WTC11 (cell line): ENCODE measurements at regions not wholly inside any gene's neighbourhood (a gene's known extent, or its start where the extent isn't known, plus 50 kb on each side); places are given as distances from the start of the nearest gene placed in this dataset.
A peak's percentile ranks its signal among the peaks of the same experiment; 100 is the strongest.

ENCODE experiments used
- ATAC-seq: fragments of 200-7000 bp; cut with Tn5 transposase; 2 replicates; pipeline ENCODE4 v1.10.0; 2021; ENCODE audit warnings: mild to moderate bottlenecking, moderate library complexity
- CTCF ChIA-PET: fragments of 300-600 bp; sonication (Branson Sonifier 250); formaldehyde crosslinking; loops from one replicate; lab custom pipeline; 2021; ENCODE audit warnings: antibody characterized with exemption; lab: Charles Lee
- POLR2A ChIA-PET: fragments of 350-600 bp; sonication (Branson Sonifier 250); formaldehyde crosslinking; loops from one replicate; lab custom pipeline; 2021; ENCODE audit warnings: antibody characterized with exemption; lab: Charles Lee
- DNase-seq: peaks from one replicate; pipeline ENCODE4 v3.0.0; 2021; ENCODE audit warnings: low spot score
- H3K27ac Mint-ChIP-seq: 2 replicates; pipeline ENCODE4 v1.8.0; 2021; ENCODE audit warnings: mixed read lengths
- H3K27me3 Mint-ChIP-seq: 2 replicates; pipeline ENCODE4 v1.8.0; 2021; ENCODE audit warnings: low read depth, mild to moderate bottlenecking, moderate library complexity, mixed read lengths
- H3K36me3 Mint-ChIP-seq: 2 replicates; pipeline ENCODE4 v1.8.0; 2021; ENCODE audit warnings: mixed read lengths
- H3K4me1 Mint-ChIP-seq: 2 replicates; pipeline ENCODE4 v1.8.0; 2022; ENCODE audit warnings: mixed read lengths
- H3K4me3 Mint-ChIP-seq: 2 replicates; pipeline ENCODE4 v1.8.0; 2021; ENCODE audit warnings: mild to moderate bottlenecking, moderate library complexity, mixed read lengths
- H3K9me3 Mint-ChIP-seq: 2 replicates; pipeline ENCODE4 v1.8.0; 2021; ENCODE audit warnings: mixed read lengths
- ATF1 ChIP-seq: sonication (generic); formaldehyde crosslinking; IDR thresholded peaks from 2 replicates; pipeline ENCODE4 v1.8.1; 2023; ENCODE audit warnings: mild to moderate bottlenecking, moderate library complexity, missing genetic modification reagents
- ATF2 ChIP-seq: sonication (generic); formaldehyde crosslinking; IDR thresholded peaks from 2 replicates; pipeline ENCODE4 v1.8.1; 2022; ENCODE audit warnings: low read depth, missing genetic modification reagents, borderline replicate concordance
- E2F1 ChIP-seq: sonication (generic); formaldehyde crosslinking; IDR thresholded peaks from 2 replicates; pipeline ENCODE4 v1.8.0; 2022; ENCODE audit warnings: mild to moderate bottlenecking, missing genetic modification reagents
- E2F5 ChIP-seq: sonication (generic); formaldehyde crosslinking; IDR thresholded peaks from 2 replicates; pipeline ENCODE4 v1.8.1; 2022; ENCODE audit warnings: mild to moderate bottlenecking, moderate library complexity, missing genetic modification reagents
- ERG ChIP-seq: fragments of 250-450 bp; sonication (Bioruptor Pico); IDR thresholded peaks from 2 replicates; pipeline ENCODE4 v1.8.0; 2021; ENCODE audit warnings: mild to moderate bottlenecking
- ESRRA ChIP-seq: sonication (generic); formaldehyde crosslinking; IDR thresholded peaks from 2 replicates; pipeline ENCODE4 v1.8.1; 2022; ENCODE audit warnings: mild to moderate bottlenecking, missing genetic modification reagents, borderline replicate concordance
- ETV6 ChIP-seq: sonication (generic); formaldehyde crosslinking; IDR thresholded peaks from 2 replicates; pipeline ENCODE4 v1.8.1; 2022; ENCODE audit warnings: mild to moderate bottlenecking, missing genetic modification reagents
- FOXJ3 ChIP-seq: sonication (generic); formaldehyde crosslinking; IDR thresholded peaks from 2 replicates; pipeline ENCODE4 v1.9.0; 2021; ENCODE audit warnings: missing genetic modification reagents, mild to moderate bottlenecking, borderline replicate concordance
- GTF2I ChIP-seq: fragments of 250-450 bp; sonication (Bioruptor Pico); conservative IDR thresholded peaks from 2 replicates; pipeline ENCODE4 v1.4.0; 2021; ENCODE audit warnings: mild to moderate bottlenecking
- JUN ChIP-seq: sonication (generic); formaldehyde crosslinking; IDR thresholded peaks from 2 replicates; pipeline ENCODE4 v1.8.0; 2023; ENCODE audit warnings: mild to moderate bottlenecking, missing genetic modification reagents
- OVOL2 ChIP-seq: fragments of 250-450 bp; sonication (Bioruptor Pico); IDR thresholded peaks from 2 replicates; pipeline ENCODE4 v1.9.0; 2021; ENCODE audit warnings: mild to moderate bottlenecking, borderline replicate concordance
- SMAD3 ChIP-seq: sonication (generic); formaldehyde crosslinking; IDR thresholded peaks from 2 replicates; pipeline ENCODE4 v1.8.0; 2022; ENCODE audit warnings: missing genetic modification reagents, mild to moderate bottlenecking, borderline replicate concordance
- SMAD4 ChIP-seq: sonication (generic); formaldehyde crosslinking; IDR thresholded peaks from 2 replicates; pipeline ENCODE4 v1.8.0; 2022; ENCODE audit warnings: mild to moderate bottlenecking, missing genetic modification reagents
- SOX15 ChIP-seq: fragments of 250-450 bp; sonication (Bioruptor Pico); IDR thresholded peaks from 2 replicates; pipeline ENCODE4 v1.9.0; 2021; ENCODE audit warnings: mild to moderate bottlenecking
- STAT6 ChIP-seq: sonication (generic); formaldehyde crosslinking; conservative IDR thresholded peaks from 2 replicates; pipeline ENCODE4 v1.8.1; 2023; ENCODE audit warnings: mild to moderate bottlenecking, low read depth, missing genetic modification reagents, moderate library complexity
- TCF7 ChIP-seq: sonication (generic); formaldehyde crosslinking; IDR thresholded peaks from 2 replicates; pipeline ENCODE4 v1.8.0; 2022; ENCODE audit warnings: mild to moderate bottlenecking, low read depth, missing genetic modification reagents, moderate library complexity
- TEAD1 ChIP-seq: sonication (generic); formaldehyde crosslinking; IDR thresholded peaks from 2 replicates; pipeline ENCODE4 v1.8.0; 2022; ENCODE audit warnings: mild to moderate bottlenecking, missing genetic modification reagents
- USF1 ChIP-seq: sonication (generic); formaldehyde crosslinking; IDR thresholded peaks from 2 replicates; pipeline ENCODE4 v1.8.0; 2022; ENCODE audit warnings: mild to moderate bottlenecking, missing genetic modification reagents
- ZBTB21 ChIP-seq: sonication (generic); formaldehyde crosslinking; IDR thresholded peaks from 2 replicates; pipeline ENCODE4 v1.8.1; 2023; ENCODE audit warnings: mild to moderate bottlenecking, missing genetic modification reagents, borderline replicate concordance
- ZNF121 ChIP-seq: sonication (generic); formaldehyde crosslinking; IDR thresholded peaks from 2 replicates; pipeline ENCODE4 v1.8.0; 2023; ENCODE audit warnings: missing genetic modification reagents
- ZNF423 ChIP-seq: fragments of 250-450 bp; sonication (Bioruptor Pico); IDR thresholded peaks from 2 replicates; pipeline ENCODE4 v2.1.2; 2022; ENCODE audit warnings: mild to moderate bottlenecking, moderate library complexity
- TF ChIP-seq, protein P1 (sequence below): sonication (generic); formaldehyde crosslinking; IDR thresholded peaks from 2 replicates; pipeline ENCODE4 v1.8.1; 2022; ENCODE audit warnings: mild to moderate bottlenecking, missing genetic modification reagents, moderate library complexity, borderline replicate concordance

DNA sequence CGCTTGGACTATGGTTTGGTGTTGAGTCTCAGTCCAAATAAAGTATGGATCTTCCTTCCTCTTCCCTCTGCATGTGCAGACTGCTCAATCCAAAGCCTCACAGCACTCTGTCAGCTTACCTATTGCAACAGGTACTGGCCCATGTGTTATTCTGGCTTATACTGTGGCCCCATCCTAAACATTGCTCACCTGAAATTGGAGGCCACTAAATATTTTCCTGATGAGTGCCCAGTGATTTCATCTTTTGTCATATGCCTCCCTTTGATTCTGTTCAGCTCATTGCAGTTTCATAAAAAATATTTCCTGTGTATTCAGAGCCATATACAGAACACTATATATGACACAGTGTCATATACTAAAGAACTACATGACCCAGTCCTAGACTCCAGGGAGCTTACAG, 86.3 kb upstream of the FAM136A start:
- DNase-seq (no peak), ATAC-seq (no peak)
- ChIA-PET POLR2A (no interaction called here), CTCF (interaction anchor here (1.1 to 1.4 kb wide), 4 partner anchors 8 to 86 kb away, joined by 3 to 6 read pairs (median 4); partner anchors contain the start of gene FAM136A)
- TF ChIP-seq, protein P1, sequence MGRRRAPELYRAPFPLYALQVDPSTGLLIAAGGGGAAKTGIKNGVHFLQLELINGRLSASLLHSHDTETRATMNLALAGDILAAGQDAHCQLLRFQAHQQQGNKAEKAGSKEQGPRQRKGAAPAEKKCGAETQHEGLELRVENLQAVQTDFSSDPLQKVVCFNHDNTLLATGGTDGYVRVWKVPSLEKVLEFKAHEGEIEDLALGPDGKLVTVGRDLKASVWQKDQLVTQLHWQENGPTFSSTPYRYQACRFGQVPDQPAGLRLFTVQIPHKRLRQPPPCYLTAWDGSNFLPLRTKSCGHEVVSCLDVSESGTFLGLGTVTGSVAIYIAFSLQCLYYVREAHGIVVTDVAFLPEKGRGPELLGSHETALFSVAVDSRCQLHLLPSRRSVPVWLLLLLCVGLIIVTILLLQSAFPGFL (CRISPR knock-in tag): no peak
- no peak for TF ChIP-seq ZNF121 (CRISPR knock-in tag)
- TF ChIP-seq ATF2 (CRISPR knock-in tag): no peak
- no peak for TF ChIP-seq ATF1 (CRISPR knock-in tag)
- TF ChIP-seq USF1 (CRISPR knock-in tag): no peak
- TF ChIP-seq E2F1 (CRISPR knock-in tag): no peak
- TF ChIP-seq TEAD1 (CRISPR knock-in tag): no peak
- no peak for TF ChIP-seq SMAD4
- no peak for TF ChIP-seq ETV6 (CRISPR knock-in tag)
- TF ChIP-seq ZNF423 (CRISPR knock-in tag): no peak
- TF ChIP-seq GTF2I (CRISPR knock-in tag): no peak
- no peak for TF ChIP-seq SOX15 (CRISPR knock-in tag)
- no peaks in the 10 kb centered on the region for H3K36me3 Mint-ChIP-seq
- H3K9me3 Mint-ChIP-seq: peaks cover 5% of the 10 kb centered on the region
- no peak overlapping the region for H3K27ac Mint-ChIP-seq
- H3K4me3 Mint-ChIP-seq: no peak overlapping the region
- no peaks in the 10 kb centered on the region for H3K4me1 Mint-ChIP-seq
- peaks cover 93% of the 10 kb centered on the region for H3K27me3 Mint-ChIP-seq

- H3K4me3 Mint-ChIP-seq: no peak overlapping the region
- no peak overlapping the region for H3K27ac Mint-ChIP-seq
- CTCF ChIA-PET: interaction anchor here (0.7 to 3.3 kb wide), 14 partner anchors 11 to 261 kb away, joined by 3 to 14 read pairs (median 4); no protein-coding TSS in a partner anchor
- no peaks in the 10 kb centered on the region for H3K4me1 Mint-ChIP-seq
- peaks cover 9% of the 10 kb centered on the region for H3K9me3 Mint-ChIP-seq
- peaks cover 91% of the 10 kb centered on the region for H3K27me3 Mint-ChIP-seq
- peak; percentile 69 for DNase-seq
- H3K36me3 Mint-ChIP-seq: no peaks in the 10 kb centered on the region
- TF ChIP-seq E2F5: no peak
- TF ChIP-seq USF1 (CRISPR knock-in tag): no peak
- TF ChIP-seq, all 79 proteins: peak for 0
- POLR2A ChIA-PET: no interaction called here
- ATAC-seq: peak; percentile 78
These were observed 84.2 kb upstream of the FAM136A start for GRCh38 chr2:70385966-70386595.

DNA sequence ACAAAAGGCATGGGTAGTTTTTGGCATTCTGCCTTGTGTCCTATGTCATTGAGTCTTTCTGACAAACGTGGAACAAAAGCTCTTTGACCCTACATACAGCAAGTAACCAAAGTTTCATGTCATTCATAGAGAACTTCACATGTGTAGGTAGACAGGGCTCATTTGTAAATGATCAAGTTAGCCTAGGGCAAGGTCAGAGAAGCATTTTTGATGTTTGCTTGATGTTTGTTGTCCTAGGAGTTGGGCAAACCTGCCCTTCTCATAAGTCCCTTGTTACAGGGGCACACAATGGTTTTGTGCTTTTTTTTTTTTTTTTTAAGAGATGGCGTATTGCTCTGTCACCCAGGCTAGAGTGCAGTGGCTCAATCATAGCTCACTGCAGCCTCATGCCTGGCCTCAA, 83.3 kb upstream of the FAM136A start:
- ATAC-seq (no peak), DNase-seq (no peak)
- Mint-ChIP-seq H3K36me3 (no peaks in the 10 kb centered on the region), H3K27ac (no peak overlapping the region), H3K4me3 (no peak overlapping the region), H3K9me3 (peaks cover 9% of the 10 kb centered on the region), H3K27me3 (peaks cover 91% of the 10 kb centered on the region), H3K4me1 (no peaks in the 10 kb centered on the region)
- ChIA-PET POLR2A (no interaction called here), CTCF (interaction anchor here (1.1 to 3.3 kb wide), 7 partner anchors 15 to 262 kb away, joined by 3 to 14 read pairs (median 4); no protein-coding TSS in a partner anchor)
- no peak for TF ChIP-seq JUN (CRISPR knock-in tag)
- TF ChIP-seq TCF7 (CRISPR knock-in tag): no peak
- no peak for TF ChIP-seq ZNF121 (CRISPR knock-in tag)
- no peak for TF ChIP-seq STAT6 (CRISPR knock-in tag)
- TF ChIP-seq OVOL2: no peak
- TF ChIP-seq ZBTB21 (CRISPR knock-in tag): no peak
- TF ChIP-seq ERG: no peak
- TF ChIP-seq ESRRA: no peak
- TF ChIP-seq FOXJ3: no peak
- no peak for TF ChIP-seq SMAD3
